NCI-H1092 treated with DMSO at 0.1 percent for 48 hours (cell line): ENCODE measurements at regions not wholly inside any gene's neighbourhood (a gene's known extent, or its start where the extent isn't known, plus 50 kb on each side); places are given as distances from the start of the nearest gene placed in this dataset.
"Not testable (repeated sequence)": the region's sequence is repeated elsewhere in the genome, so short reads cannot be mapped to it uniquely, and the experiment has no call there.

Source experiments
- DNase-seq: peaks from one replicate; lab custom pipeline; 2025; lab: John Stamatoyannopoulos, UW

DNA sequence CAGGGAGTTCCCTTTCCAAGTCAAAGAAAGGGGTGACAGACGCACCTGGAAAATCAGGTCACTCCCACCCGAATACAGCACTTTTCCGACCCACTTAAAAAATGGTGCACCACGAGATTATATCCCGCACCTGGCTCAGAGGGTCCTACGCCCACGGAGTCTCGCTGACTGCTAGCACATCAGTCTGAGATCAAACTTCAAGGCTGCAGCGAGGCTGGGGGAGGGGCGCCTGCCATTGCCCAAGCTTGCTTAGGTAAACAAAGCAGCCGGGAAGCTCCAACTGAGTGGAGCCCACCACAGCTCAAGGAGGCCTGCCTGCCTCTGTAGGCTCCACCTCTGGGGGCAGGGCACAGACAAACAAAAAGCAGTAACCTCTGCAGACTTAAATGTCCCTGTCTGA, 277.8 kb upstream of the ARHGAP42 start:
- not testable (repeated sequence) for DNase-seq

DNA sequence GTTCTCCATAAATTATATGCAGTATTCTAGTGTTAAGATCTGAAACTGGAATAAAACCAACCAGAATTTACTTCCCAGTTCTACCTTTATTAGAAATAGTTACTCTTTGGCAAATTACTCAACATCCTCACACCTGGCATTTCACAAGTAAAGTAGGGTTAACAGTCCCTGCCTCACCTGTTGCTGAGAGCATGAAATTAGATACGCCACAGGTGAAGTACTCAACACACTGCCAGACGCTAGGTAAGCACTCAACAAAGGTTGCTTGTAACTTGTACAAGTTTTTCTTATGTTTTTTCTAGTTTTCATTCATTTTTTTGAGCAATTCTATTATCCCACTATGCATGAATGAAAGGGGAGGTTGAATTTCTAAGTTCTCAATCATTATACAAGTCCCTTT, 267.6 kb upstream of the ARHGAP42 start:
- no peak for DNase-seq

DNA sequence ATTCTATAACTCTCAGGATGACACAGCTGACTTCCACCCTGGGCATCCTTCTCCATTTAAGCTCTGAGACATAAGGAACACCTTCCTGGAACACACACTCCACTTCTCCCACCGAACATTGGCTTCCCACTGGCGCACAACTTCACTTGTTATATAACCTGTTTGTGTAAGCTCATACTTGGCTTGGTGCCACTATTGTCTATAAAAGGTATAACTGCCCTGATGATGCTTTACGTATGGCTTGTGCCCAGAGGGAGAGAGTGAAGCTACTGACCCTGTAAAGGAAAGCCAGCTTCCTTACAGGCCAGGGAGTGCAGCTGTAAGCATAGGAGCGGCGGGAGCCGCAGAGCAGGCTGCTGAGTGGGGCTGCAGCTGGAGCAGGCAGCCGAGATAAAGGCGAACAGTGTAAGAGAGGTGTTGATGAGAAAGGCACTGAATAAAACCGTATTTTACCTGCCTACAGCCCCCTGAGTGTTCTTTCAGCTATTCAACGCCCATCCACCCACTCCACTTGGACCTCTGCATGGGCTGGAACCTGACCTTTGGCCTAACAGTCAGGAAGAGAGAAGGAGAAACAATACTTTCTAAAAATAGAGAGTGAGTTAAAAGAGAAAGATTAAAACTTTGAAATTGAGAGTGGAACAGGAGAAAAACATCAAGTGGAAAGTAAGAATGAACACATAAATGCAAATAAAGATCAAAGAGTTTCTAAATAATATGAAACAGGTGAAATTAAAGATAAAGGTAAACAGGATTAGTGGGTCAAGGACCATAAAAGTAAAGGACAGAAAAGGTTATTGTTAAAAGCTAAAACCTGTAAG, 252.1 kb upstream of the ARHGAP42 start:
- DNase-seq = no peak

DNA sequence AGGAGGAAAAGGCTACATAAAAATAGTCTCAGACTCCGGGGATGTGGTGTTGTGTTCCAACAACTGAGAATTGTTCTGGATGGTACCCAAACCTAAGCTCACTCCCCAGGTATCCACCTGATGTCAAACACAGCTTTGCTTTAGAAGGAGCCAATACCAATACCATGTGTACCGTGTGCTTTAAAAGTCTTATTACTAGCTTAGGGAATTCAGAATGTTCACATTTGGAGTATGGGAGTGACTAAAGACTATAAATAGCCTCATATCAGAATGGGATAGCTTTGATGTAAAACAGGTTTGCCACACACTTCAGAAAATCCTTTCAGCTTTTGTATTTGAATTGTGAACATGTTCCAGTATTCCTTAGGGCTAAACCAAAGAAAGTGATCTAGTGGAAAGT, 248.7 kb upstream of the ARHGAP42 start:
- DNase-seq = no peak

DNA sequence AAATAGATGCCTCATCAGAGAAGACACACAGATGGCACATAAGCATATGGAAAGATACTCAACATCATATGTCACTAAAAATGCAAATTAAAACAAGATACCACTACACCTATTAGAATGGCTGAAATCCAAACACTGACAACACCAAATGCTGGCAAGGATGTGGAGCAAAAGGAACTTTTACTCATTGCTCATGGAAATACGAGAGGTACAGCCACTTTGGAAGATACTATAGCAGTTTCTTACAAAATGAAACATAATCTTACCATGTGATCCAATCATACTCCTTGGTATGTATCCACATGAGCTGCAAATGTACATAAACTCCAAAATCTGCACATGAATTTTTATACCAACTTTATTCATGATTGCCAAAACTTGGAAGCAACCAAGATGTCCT, 246.0 kb upstream of the ARHGAP42 start:
- no peak for DNase-seq

DNA sequence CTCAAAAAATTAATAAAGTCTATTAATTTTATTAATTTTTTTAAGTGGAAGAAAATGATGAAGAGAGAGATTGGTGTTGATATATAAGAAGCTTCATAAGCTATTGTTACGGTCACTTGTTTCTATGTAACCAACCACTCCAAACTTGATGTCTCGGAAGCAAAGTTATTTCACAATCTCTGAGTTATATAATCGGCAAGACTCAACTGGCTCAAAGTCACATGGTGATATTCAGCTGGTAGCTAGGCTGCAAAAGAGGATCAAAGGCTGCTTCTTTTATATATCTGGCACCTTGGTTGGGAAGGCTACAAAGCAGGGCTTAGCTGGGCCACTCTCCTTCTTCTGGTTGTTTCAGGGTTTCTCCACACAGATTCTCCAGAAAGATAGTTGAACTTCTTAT, 245.1 kb upstream of the ARHGAP42 start:
- no peak for DNase-seq

DNA sequence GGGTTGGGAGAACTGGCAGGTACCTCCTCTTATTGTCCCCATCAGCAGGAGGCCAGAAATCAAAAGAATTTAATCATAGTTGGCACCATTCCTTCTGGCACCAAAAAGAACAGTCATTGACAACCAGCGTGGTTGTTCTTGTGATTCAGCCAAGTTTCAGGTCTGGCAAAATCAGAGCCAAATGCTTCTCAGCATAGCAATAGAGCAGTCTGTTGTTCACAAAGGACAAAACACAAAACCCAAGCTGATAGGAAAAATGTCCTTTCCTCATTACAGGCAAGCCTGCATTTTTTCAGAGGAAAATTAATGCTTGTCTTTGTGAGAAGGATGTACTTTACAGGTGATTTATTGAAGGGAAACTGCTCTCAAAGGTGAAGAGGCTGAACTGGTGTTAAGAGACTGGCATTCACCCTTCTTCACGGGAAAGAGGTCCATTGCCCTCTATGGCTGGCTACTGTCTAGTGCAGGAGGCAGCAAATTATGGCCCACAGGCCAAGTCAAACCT, 241.8 kb upstream of the ARHGAP42 start:
- DNase-seq = peak; percentile 79

DNA sequence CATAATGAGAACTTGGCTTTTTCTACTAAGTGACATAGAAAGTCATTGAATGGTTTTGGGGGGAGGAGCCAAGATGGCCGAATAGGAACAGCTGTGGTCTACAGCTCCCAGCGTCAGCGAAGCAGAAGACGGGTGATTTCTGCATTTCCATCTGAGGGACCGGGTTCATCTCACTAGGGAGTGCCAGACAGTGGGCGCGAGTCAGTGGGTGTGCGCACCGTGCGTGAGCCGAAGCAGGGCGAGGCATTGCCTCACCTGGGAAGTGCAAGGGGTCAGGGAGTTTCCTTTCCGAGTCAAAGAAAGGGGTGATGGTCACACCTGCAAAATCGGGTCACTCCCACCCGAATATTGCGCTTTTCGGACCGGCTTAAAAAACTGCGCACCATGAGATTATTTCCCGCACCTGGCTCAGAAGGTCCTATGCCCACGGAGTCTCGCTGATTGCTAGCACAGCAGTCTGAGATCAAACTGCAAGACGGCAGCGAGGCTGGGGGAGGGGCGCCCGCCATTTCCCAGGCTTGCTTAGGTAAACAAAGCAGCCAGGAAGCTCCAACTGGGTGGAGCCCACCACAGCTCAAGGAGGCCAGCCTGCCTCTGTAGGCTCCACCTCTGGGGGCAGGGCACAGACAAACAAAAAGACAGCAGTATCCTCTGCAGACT, 235.2 kb upstream of the ARHGAP42 start:
- DNase-seq = not testable (repeated sequence)

DNA sequence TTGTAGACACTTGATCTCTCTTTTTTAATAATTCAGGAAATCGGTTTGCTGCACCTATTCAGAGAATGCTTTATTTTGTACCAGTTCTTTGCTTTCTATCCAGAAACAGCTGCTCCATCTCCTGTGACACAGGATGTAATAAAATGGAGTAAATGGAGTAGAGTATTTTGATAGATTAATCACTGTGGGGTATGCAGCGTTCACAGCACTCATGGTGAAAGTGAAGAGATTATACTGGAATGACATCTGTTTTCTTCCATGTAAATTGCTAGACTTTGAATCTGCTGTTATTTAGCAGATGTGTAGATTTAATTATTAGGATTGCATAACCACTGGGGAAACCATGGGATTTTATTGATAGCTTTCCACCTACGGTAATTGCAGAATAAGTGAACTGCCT, 227.3 kb upstream of the ARHGAP42 start:
- DNase-seq = no peak

DNA sequence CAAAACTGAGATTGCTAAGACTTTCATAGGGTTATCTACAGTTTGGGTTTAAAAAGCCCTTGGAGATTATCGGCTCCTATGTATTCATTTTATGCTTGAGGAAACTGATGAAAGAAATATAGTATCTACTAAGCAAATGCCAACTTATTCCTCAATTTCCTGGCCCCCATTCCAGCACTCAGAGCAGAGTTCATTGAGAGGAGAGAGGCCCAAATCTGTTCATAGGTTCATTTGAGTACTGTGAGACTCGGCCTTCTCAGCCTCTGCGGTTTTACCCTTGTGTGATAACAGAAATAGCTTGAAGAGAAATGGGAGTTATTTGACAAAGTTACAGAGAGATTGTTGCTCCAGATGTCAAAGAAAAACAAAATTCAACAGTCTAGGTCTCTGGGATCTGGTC, 226.7 kb upstream of the ARHGAP42 start:
- no peak for DNase-seq

DNA sequence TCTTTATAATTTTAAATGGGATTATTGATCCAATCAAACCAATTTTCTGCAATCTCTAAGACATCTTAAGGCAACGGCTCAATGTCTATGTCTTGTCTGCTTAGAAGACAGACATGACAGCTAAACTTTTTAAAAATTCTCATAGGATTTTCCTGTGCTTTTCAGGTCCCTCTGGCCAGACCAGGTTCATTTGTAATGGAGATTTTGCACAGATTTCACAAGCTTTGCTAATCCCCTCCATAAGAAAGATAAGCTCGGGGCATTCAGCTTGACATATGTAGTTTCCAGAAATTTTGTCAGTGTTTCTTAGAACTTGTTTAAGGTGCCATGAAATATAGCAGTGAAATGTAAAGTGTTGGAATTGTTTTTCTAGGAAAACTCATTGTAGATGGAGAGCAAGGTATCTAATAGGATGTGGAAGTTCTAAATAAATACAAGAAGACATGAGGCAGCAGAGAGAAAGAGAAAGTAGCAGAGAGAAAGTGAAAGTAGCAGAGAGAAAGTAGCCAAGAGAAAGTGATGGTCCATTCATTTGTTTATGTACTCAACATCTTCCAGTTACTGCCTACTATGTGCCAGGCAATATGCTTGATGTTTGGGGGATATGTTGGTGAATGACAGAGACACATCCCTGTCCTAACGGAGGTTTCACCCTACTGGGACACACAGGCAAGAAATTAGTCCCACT, 219.1 kb upstream of the ARHGAP42 start:
- no peak for DNase-seq

DNA sequence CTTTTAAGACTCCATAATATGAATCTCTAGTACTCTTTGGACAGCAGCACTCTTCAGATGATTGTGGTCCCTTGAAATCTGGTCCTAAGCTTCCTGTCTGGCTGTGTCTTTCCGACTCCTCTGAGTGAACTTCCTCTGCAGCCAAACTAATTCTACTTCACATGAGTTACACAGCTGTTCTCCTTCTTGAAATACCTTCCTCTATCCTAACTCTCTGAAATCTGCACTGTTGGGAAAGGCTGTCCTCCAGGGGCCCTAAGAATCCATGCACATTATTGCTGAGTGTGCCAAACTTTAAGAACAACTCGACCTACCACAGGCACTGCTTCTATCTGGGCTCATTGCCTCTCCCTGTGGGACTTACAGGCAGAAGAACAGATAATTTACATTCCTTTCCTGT, 217.3 kb upstream of the ARHGAP42 start:
- no peak for DNase-seq

DNA sequence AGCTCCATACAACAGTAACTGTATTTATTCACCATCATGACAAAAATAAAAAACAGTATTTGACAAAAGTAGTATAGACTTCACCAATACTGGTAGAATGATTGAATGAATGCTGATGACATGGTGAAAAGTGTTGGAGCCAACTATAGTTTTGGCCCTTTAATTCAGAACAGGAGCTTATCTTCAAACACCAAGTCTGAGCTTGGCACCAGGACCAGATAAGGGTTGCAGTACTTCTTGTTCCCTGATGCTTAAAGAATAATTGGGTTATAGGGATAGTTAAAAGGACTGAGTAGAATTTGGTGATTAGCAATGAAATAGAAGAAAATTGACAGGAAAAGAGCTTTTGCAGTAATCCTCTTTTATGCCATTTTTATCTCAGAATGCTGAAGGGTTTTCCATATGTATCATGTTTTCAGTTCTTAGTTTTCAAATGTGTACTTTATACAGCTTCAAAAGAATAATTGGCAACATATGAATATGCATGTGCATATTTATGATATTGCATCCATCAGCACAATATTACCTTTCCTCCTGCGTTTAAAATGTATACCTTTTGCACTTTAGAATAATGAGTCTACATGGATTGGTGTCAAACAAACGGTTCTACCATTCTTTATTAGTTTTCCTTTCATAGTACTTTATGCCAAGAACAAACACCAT, 214.2 kb upstream of the ARHGAP42 start:
- no peak for DNase-seq

DNA sequence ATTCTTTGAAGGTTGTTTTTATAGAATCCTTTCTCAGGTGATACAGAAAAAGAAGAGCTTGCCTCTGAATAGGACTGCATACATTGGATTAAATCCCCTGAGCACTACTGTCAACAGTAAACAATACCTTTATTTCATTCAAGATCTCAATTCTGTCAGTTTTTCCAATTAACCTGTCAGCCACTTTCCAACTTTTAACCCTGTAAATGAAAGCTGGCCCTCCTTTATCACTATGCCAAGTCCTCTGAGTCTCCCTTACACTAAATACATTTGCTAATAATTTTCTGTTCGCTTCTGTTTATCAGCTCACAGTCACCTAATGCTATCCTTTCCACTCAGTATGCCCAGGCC, 213.7 kb upstream of the ARHGAP42 start:
- no peak for DNase-seq

DNA sequence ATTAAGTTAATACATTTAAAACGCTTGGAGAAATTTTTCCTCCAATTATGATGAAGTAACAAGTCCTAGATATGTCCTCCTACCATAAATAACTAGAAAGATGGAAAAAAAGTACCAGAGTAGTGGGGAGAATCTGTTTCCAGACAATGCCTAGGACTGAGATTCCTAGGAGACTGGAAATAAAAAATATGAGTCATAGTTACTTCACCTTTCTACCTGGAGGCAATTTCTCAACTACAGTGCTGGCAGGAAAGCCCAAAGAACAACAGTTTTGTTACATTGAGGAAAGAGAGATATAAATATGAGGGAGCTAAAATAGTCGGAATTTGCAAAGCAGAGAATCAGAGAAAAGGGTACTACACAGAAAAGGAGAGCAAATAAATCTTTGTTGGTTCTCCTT, 202.1 kb upstream of the ARHGAP42 start:
- DNase-seq = no peak

DNA sequence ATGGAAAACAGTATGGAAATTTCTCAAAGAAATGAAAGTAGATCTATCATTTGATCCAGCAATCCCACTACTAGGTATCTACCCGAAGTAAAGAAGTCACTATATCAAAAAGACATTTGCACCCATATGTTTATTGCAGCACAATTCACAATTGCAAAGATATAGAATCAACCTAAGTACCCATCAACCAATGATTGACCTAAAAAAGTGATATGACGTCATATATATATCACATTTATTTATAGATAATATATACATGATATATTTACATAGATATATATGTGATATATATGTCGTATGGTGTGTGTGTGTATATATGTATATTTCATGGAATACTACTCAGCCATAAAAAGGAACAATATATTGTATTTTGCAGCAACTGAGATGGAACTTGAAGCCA, 188.3 kb upstream of the ARHGAP42 start:
- DNase-seq = no peak

DNA sequence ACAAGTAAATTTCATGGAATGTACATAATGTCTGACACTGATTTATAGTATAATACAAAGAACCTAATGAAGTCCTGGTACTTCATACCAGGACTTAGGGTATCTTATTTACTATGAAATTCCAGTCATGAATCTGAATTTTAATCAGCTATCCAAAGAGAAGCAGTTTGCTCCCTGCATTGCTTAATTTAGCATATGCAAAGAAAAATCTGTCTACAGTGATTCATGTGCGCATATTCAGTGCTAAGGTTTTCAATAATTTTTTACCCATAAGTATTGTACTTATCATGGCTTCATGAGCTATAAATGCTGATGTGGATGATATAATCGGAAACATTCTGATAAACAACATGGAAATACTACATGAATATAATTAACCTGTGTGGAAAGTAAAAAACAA, 185.6 kb upstream of the ARHGAP42 start:
- DNase-seq = no peak

DNA sequence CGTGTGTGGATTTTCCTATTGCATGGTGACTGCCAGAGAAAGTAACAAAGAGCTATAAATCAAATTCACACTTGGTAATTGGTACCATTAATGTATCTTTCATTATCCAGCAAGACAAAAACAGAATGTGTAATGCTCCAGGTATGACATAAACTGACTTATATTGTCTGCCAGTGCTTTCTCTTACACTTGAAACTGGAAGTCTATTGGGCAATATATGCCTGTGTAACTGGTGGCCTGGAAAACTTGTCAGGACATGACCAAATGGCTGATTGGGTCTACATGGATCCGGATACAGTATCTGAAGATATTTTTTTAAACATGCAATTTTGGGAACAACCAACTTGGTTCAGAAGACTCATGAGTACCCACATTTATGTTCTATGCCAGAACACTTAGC, 174.6 kb upstream of the ARHGAP42 start:
- no peak for DNase-seq

DNA sequence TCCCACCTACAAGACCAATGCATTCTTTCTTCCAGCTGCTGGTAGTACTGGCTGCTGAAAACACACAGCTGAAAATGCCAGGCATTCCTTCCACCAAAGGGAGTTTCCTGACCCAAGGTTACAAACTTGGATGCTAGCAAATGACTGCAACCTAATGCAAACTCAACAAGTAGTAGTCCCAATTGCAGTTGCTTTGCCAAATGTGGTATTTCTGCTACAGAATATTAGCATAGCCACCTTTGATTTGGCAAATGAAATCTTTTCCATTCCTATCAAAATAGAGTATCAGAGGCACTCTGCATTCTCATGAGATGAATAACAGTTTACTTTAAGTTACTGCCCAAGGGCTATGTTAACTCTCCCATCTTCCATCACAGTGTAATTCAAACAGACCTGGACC, 172.0 kb upstream of the ARHGAP42 start:
- no peak for DNase-seq

DNA sequence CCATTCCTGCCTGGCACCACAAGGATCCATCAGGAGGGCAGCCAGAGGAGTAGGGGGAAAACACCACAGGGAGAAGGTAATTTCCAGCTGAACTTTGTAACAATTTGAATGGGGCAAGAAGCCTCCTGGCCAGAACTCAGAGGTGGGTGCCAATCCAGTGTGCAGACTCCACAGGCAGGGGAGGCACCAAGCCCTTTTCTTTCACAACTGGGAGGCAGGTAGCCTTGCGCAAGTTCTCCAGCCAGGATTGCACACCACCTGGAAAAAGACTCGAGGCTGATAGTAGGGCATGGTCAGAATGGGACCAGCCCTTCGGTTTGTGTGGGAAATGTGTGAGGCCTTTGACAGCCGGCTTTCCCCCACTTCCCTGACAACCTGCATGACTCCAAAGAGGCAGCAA, 161.9 kb upstream of the ARHGAP42 start:
- DNase-seq = no peak

DNA sequence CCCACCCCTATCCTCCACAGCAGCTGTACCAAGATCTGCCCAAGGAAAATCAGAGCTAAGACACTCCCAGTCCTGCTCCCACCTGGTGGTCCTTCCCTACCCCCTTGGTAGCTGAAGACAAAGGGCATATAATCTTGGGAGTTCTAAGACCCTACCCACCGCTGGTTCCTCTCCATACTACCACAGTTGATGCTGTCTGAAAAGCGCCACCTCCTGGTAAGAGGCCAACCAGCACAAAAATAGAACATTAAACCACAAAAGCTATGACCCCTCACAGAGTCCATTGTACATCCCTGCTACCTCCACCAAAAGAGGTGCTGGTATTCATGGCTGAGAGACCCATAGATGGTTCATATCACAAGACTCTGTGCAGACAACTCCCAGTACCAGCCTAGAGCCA, 161.5 kb upstream of the ARHGAP42 start:
- DNase-seq = no peak

DNA sequence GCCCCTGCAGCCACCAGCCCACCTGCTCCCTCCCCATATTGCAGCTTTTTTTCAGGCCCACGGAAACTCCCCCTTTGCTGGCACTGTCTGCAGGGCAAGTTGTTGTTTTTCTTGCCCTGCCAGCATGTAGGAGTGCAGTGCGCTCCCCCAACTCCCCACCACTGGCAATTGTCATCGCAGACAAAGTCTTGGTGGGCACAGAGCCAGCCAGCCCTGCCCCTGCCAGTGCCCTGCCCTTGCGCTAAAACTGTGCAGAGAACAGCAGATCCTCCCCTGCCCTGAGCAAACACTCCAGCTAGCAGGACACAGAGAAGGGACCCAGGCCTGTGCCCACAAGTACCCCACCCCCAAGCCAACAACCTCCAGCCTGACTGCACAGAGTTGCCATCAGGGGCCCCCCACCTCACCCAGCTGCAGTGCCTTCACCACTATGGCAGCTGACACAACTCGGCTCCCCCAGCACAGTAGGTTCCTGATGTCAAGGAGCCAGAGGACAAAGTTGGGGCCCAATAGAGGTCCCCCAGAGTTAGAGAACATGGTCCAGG, 158.1 kb upstream of the ARHGAP42 start:
- no peak for DNase-seq
